PFSK-1 (cell line): ENCODE measurements at regions not wholly inside any gene's neighbourhood (a gene's known extent, or its start where the extent isn't known, plus 50 kb on each side); places are given as distances from the start of the nearest gene placed in this dataset.

ENCODE experiments used
- FOXP2 ChIP-seq: optimal IDR thresholded peaks from 2 replicates; pipeline ENCODE3; 2011; ENCODE audit warnings: borderline replicate concordance, control low read depth, inconsistent platforms; ENCODE audit not compliant: insufficient read depth; ENCODE audit errors: extremely low read length, extremely low read depth
- POLR2AphosphoS5 ChIP-seq: IDR thresholded peaks from 2 replicates; pipeline ENCODE4 v1.6.1; 2012; ENCODE audit warnings: low read depth, mild to moderate bottlenecking, control low read depth, low read length, moderate library complexity
- REST ChIP-seq, 2 experiments: IDR thresholded peaks; 2 replicates each; pipeline versions ENCODE4 v1.6.1 to v1.8.0; 2011 to 2012; ENCODE audit warnings: low read depth in 2 of 2, low read length in 2 of 2, control low read depth in 1 of 2, inconsistent platforms in 1 of 2, mild to moderate bottlenecking in 1 of 2, moderate library complexity in 1 of 2; ENCODE audit not compliant: insufficient read depth in 1 of 2
- SIN3A ChIP-seq: IDR thresholded peaks from 2 replicates; pipeline ENCODE4 v1.6.1; 2012; ENCODE audit warnings: mild to moderate bottlenecking, low read length, moderate library complexity, borderline replicate concordance; ENCODE audit not compliant: insufficient read depth
- TAF1 ChIP-seq: IDR thresholded peaks from 2 replicates; pipeline ENCODE4 v1.6.1; 2012; ENCODE audit warnings: low read length, control low read depth, borderline replicate concordance; ENCODE audit not compliant: insufficient read depth

- TF ChIP-seq FOXP2 (no peak), POLR2AphosphoS5 (no peak), REST (IDR thresholded peaks at IDR 0.05; ENCODE audit: insufficient read depth in 1 of 2, low read depth in 2 of 2, low read length in 2 of 2) (no peak), SIN3A (no peak), TAF1 (no peak)
These were observed 132.6 kb downstream of the UCHL1 start for GRCh38 chr4:41389356-41389755.

- TF ChIP-seq POLR2AphosphoS5: no peak
- no peak for TF ChIP-seq SIN3A
- no peak for TF ChIP-seq TAF1
- TF ChIP-seq REST (IDR thresholded peaks at IDR 0.05; ENCODE audit: insufficient read depth in 1 of 2, low read depth in 2 of 2, low read length in 2 of 2): no peak
- TF ChIP-seq FOXP2: no peak
These were observed 133.9 kb downstream of the UCHL1 start for GRCh38 chr4:41390661-41391060.

GRCh38 chr4:41391271-41391670, 134.5 kb downstream of the UCHL1 start:
- TF ChIP-seq POLR2AphosphoS5: no peak
- no peak for TF ChIP-seq SIN3A
- TF ChIP-seq REST (IDR thresholded peaks at IDR 0.05; ENCODE audit: insufficient read depth in 1 of 2, low read depth in 2 of 2, low read length in 2 of 2): no peak
- TF ChIP-seq FOXP2: no peak

- TF ChIP-seq FOXP2 (no peak), REST (IDR thresholded peaks at IDR 0.05; ENCODE audit: insufficient read depth in 1 of 2, low read depth in 2 of 2, low read length in 2 of 2) (no peak), TAF1 (no peak), SIN3A (no peak), POLR2AphosphoS5 (no peak)
These were observed 137.8 kb downstream of the UCHL1 start for GRCh38 chr4:41394481-41394894.

- TF ChIP-seq SIN3A (no peak), POLR2AphosphoS5 (no peak), TAF1 (no peak), FOXP2 (no peak), REST (IDR thresholded peaks at IDR 0.05; ENCODE audit: insufficient read depth in 1 of 2, low read depth in 2 of 2, low read length in 2 of 2) (no peak)
These were observed 139.5 kb downstream of the UCHL1 start for GRCh38 chr4:41396214-41396613.
